Ovary (tissue), 7 donors: ENCODE measurements at regions not wholly inside any gene's neighbourhood (a gene's known extent, or its start where the extent isn't known, plus 50 kb on each side); places are given as distances from the start of the nearest gene placed in this dataset.

ENCODE experiments used
- DNase-seq, 5 donors: peaks; one replicate each; pipeline ENCODE4 v3.0.0-alpha.2; 2019 to 2020
- H3K27ac ChIP-seq, 2 donors: fragments of 200-600 bp; one replicate each; pipeline versions ENCODE4 v1.5.1 to v1.8.0; 2019 to 2022
- H3K27me3 ChIP-seq: fragments of 200-600 bp; one replicate; pipeline ENCODE4 v1.8.0; 2022
- H3K36me3 ChIP-seq: fragments of 200-600 bp; sonication (generic); one replicate; pipeline ENCODE4 v1.5.1; 2019
- H3K4me1 ChIP-seq: one replicate; pipeline ENCODE4 v1.8.1; 2013; ENCODE audit warnings: mild to moderate bottlenecking, moderate library complexity; ENCODE audit not compliant: insufficient read depth
- H3K4me3 ChIP-seq: fragments of 200-600 bp; sonication (generic); one replicate; pipeline ENCODE4 v1.5.1; 2017
- H3K9me3 ChIP-seq, 2 donors: fragments of 200-600 bp in 1 of 2; sonication (generic) in 1 of 2; one replicate each; pipeline versions ENCODE4 v1.5.1 to v1.8.1; 2013 to 2019; ENCODE audit warnings: mild to moderate bottlenecking in 1 of 2, moderate library complexity in 1 of 2
- CTCF ChIP-seq, 3 donors: fragments of 450-650 bp in 2 of 3; fragments of 200-600 bp in 1 of 3; IDR thresholded peaks; one replicate each; pipeline versions ENCODE4 v1.5.1 to v1.8.0; 2016 to 2022; ENCODE audit warnings: antibody characterized with exemption in 3 of 3, mild to moderate bottlenecking in 1 of 3
- EP300 ChIP-seq: sonication (generic); formaldehyde crosslinking; IDR thresholded peaks from one replicate; pipeline ENCODE4 v1.6.1; 2017; ENCODE audit warnings: antibody characterized with exemption
- POLR2A ChIP-seq: fragments of 450-650 bp; IDR thresholded peaks from one replicate; pipeline ENCODE4 v1.6.1; 2017; ENCODE audit warnings: antibody characterized with exemption, mild to moderate bottlenecking, moderate library complexity
- WGBS, 3 donors: extraction: QIAGEN DNeasy Blood & Tissue Kit in 1 of 3; methylation state at CpG; one replicate each; pipeline versions ENCODE4 v1.1.5 to v1.1.7; 2013 to 2017; 5-methylcytosine and 5-hydroxymethylcytosine counted together
- intact Hi-C, 4 donors: fragments of 100-400 bp; cut with DNase I; formaldehyde crosslinking; loops; one replicate each; pipeline versions ENCODE4 v1.11.0 to v1.15.1; 2022 to 2023
- donor health status: DM: no; HTN: no; CAD: no; lungs with moderate emphysema.
- donor health status: DM: no; HTN: no; CAD: no.
- donor health status: Bipolar disorder and iron deficiency.
- donor health status: DM: no; HTN: no; CAD: no.
- donor health status: DM: yes; HTN: yes; CAD: no.

GRCh38 chr15:62566248-62566647, 401.2 kb upstream of the C2CD4B start:
- no peaks in the 10 kb centered on the region for H3K9me3 ChIP-seq
- no peaks in the 10 kb centered on the region for H3K27me3 ChIP-seq
- no peak overlapping the region for H3K4me3 ChIP-seq
- no peak for DNase-seq
- intact Hi-C loops, result no loop called here
- no peaks in the 10 kb centered on the region for H3K36me3 ChIP-seq
- H3K27ac ChIP-seq, result no peak overlapping the region
- H3K4me1 ChIP-seq, result peaks cover 9% of the 10 kb centered on the region
- WGBS, 3 donors, result 56 to 64% (median 62%) methylated on average over 5 of the region's 5 CpGs
- TF ChIP-seq EP300 (no peak), POLR2A (no peak), CTCF (IDR thresholded peaks at IDR 0.05) (no peak)

DNA sequence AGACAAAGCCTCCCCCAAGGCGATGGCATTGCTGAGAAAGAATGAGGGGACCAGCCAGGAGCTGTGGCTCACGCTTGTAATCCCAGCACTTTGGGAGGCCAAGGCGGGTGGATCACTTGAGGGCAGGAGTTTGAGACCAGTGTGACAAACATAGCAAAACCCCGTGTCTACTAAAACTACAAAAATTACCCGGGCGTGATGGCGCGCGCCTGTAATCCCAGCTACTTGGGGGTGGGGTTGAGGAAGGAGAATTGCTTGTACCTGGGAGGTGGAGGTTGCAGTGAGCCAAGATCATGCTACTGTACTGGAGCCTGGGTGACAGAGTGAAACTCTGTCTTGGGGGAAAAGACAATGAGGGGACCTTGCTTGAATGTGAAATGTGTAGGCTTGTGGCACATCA, 402.4 kb upstream of the C2CD4B start:
- Histone ChIP-seq H3K27ac (no peak overlapping the region), H3K27me3 (no peaks in the 10 kb centered on the region), H3K9me3 (no peaks in the 10 kb centered on the region), H3K4me3 (no peak overlapping the region), H3K36me3 (no peaks in the 10 kb centered on the region), H3K4me1 (peaks cover 8% of the 10 kb centered on the region)
- no peak for TF ChIP-seq CTCF (IDR thresholded peaks at IDR 0.05)
- TF ChIP-seq POLR2A, result no peak
- TF ChIP-seq EP300, result no peak
- intact Hi-C loops, result no loop called here
- DNase-seq, result no peak
- WGBS, 3 donors, result 93 to 98% (median 97%) methylated on average over 9 of the region's 9 CpGs

- H3K36me3 ChIP-seq, result no peaks in the 10 kb centered on the region
- H3K27ac ChIP-seq, result no peak overlapping the region
- DNase-seq, result no peak
- no peak overlapping the region for H3K4me3 ChIP-seq
- intact Hi-C loops, result no loop called here
- 90 to 94% (median 91%) methylated on average over 7 of the region's 7 CpGs for WGBS, 3 donors
- H3K27me3 ChIP-seq, result no peaks in the 10 kb centered on the region
- H3K4me1 ChIP-seq, result peaks cover 8% of the 10 kb centered on the region
- TF ChIP-seq EP300 (no peak), POLR2A (no peak), CTCF (IDR thresholded peaks at IDR 0.05) (no peak)
- H3K9me3 ChIP-seq, result no peaks in the 10 kb centered on the region
Observed at GRCh38 chr15:62568004-62568403, 402.9 kb upstream of the C2CD4B start.

GRCh38 chr15:62568702-62569101, 403.6 kb upstream of the C2CD4B start:
- no peak overlapping the region for H3K27ac ChIP-seq
- H3K4me3 ChIP-seq, result no peak overlapping the region
- TF ChIP-seq EP300, result no peak
- no peak for TF ChIP-seq CTCF (IDR thresholded peaks at IDR 0.05)
- no peak for TF ChIP-seq POLR2A
- H3K4me1 ChIP-seq, result peaks cover 8% of the 10 kb centered on the region
- H3K9me3 ChIP-seq, result no peaks in the 10 kb centered on the region
- H3K27me3 ChIP-seq, result no peaks in the 10 kb centered on the region
- 86 to 96% (median 94%) methylated on average over 6 of the region's 6 CpGs for WGBS, 3 donors
- intact Hi-C loops, result no loop called here
- DNase-seq, result no peak
- no peaks in the 10 kb centered on the region for H3K36me3 ChIP-seq
